Gastroesophageal sphincter (tissue), 3 donors: ENCODE measurements at regions not wholly inside any gene's neighbourhood (a gene's known extent, or its start where the extent isn't known, plus 50 kb on each side); places are given as distances from the start of the nearest gene placed in this dataset.

Experiments
- CTCF ChIP-seq, 4 experiments: fragments of 200-600 bp in 2 of 4; fragments of 450-650 bp in 2 of 4; sonication (generic) in 1 of 4; IDR thresholded peaks; one replicate each; pipeline ENCODE4 v1.5.1; 2017 to 2019; ENCODE audit warnings: antibody characterized with exemption in 4 of 4, mild to moderate bottlenecking in 2 of 4, moderate library complexity in 2 of 4
- POLR2A ChIP-seq, 2 donors: fragments of 450-650 bp; IDR thresholded peaks; one replicate each; pipeline ENCODE4 v1.6.1; 2017; ENCODE audit warnings: antibody characterized with exemption in 2 of 2, mild to moderate bottlenecking in 2 of 2, moderate library complexity in 1 of 2
- POLR2AphosphoS5 ChIP-seq: sonication (generic); formaldehyde crosslinking; IDR thresholded peaks from one replicate; pipeline ENCODE4 v1.6.1; 2017; ENCODE audit warnings: antibody characterized with exemption

GRCh38 chr9:27791311-27791710, 218.0 kb upstream of the C9orf72 start:
- TF ChIP-seq CTCF (IDR thresholded peaks at IDR 0.05) (no peak), POLR2A (IDR thresholded peaks at IDR 0.05) (no peak), POLR2AphosphoS5 (no peak)
